ENCODE measurements at regions not wholly inside any gene's neighbourhood (a gene's known extent, or its start where the extent isn't known, plus 50 kb on each side); places are given as distances from the start of the nearest gene placed in this dataset.

- peak; percentile 22 for DNase-seq (ENCODE audit: low spot score)
- ChIA-PET POLR2A (ENCODE audit: low non-redundant PET) (no interaction called here), CTCF (no interaction called here)
- Histone ChIP-seq H3K27ac (ENCODE audit: low read depth, low read length, poor library complexity, severe bottlenecking) (no peak overlapping the region), H3K4me1 (ENCODE audit: insufficient read depth, low read length, poor library complexity, severe bottlenecking) (no peaks in the 10 kb centered on the region), H3K27me3 (replicated peaks; ENCODE audit: insufficient read depth, low read depth, low read length, poor library complexity) (no peaks in the 10 kb centered on the region), H3K36me3 (ENCODE audit: insufficient read depth, low read length, poor library complexity, severe bottlenecking) (no peaks in the 10 kb centered on the region), H3K4me3 (ENCODE audit: low read depth, low read length, poor library complexity, severe bottlenecking) (no peak overlapping the region), H3K9me3 (ENCODE audit: low read depth, low read length, poor library complexity, severe bottlenecking) (no peaks in the 10 kb centered on the region)
- intact Hi-C loops (cut with micrococcal nuclease; ENCODE audit: unreplicated experiment), result no loop called here
- no peak for TF ChIP-seq EZH2 (IDR thresholded peaks at IDR 0.05; ENCODE audit: borderline replicate concordance, low read depth, low read length, poor library complexity, severe bottlenecking)
- TF ChIP-seq, protein P1, sequence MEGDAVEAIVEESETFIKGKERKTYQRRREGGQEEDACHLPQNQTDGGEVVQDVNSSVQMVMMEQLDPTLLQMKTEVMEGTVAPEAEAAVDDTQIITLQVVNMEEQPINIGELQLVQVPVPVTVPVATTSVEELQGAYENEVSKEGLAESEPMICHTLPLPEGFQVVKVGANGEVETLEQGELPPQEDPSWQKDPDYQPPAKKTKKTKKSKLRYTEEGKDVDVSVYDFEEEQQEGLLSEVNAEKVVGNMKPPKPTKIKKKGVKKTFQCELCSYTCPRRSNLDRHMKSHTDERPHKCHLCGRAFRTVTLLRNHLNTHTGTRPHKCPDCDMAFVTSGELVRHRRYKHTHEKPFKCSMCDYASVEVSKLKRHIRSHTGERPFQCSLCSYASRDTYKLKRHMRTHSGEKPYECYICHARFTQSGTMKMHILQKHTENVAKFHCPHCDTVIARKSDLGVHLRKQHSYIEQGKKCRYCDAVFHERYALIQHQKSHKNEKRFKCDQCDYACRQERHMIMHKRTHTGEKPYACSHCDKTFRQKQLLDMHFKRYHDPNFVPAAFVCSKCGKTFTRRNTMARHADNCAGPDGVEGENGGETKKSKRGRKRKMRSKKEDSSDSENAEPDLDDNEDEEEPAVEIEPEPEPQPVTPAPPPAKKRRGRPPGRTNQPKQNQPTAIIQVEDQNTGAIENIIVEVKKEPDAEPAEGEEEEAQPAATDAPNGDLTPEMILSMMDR (conservative IDR thresholded peaks at IDR 0.05; ENCODE audit: low read depth, low read length), result no peak
- BruUV-seq (replicated peaks), result no TSS peak
Measured at GRCh38 chr11:95592471-95592870, 197.1 kb downstream of the FAM76B start.

DNA sequence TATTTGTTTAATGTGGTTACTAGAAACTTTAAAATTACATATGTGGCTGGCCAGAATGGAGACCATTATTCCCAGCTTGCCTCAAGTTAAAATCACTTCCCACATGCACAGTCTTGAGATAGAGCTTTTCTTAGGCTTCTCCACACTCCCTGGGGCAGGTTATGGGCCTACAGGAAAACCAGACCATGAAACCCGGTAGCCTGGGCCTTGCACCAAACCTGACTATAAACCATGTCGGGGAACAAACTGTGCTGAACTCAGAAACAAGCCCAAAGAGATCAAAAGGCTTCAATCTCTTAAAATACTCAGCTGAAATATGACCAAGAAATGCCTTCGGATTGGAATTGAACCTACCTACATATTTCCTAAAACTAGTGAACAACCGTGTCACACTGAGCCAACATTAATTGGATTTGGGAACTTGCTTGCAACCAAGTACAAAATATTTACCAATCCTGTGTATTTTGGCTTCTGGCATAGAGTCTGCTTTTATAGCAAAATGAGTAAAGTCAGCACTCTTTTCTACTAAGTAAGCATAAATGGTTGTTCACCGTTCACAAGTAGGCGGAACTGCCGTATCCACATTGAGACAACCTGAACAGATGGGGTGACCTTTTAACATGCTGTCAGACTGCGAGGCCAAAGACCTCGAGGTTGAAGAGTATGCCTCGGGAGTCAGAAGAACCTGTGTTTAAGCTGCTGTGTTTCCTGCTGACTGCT, 199.5 kb downstream of the FAM76B start:
- no TSS peak for BruUV-seq (replicated peaks)
- no peaks in the 10 kb centered on the region for H3K9me3 ChIP-seq (ENCODE audit: low read depth, low read length, poor library complexity, severe bottlenecking)
- ChIA-PET CTCF (no interaction called here), POLR2A (ENCODE audit: low non-redundant PET) (no interaction called here)
- no peak for DNase-seq (ENCODE audit: low spot score)
- H3K4me3 ChIP-seq (ENCODE audit: low read depth, low read length, poor library complexity, severe bottlenecking), result no peak overlapping the region
- no peaks in the 10 kb centered on the region for H3K27me3 ChIP-seq (replicated peaks; ENCODE audit: insufficient read depth, low read depth, low read length, poor library complexity)
- no peak for TF ChIP-seq EZH2 (IDR thresholded peaks at IDR 0.05; ENCODE audit: borderline replicate concordance, low read depth, low read length, poor library complexity, severe bottlenecking)
- TF ChIP-seq, protein P1 (conservative IDR thresholded peaks at IDR 0.05; ENCODE audit: low read depth, low read length), result no peak
- H3K4me1 ChIP-seq (ENCODE audit: insufficient read depth, low read length, poor library complexity, severe bottlenecking), result no peaks in the 10 kb centered on the region
- H3K36me3 ChIP-seq (ENCODE audit: insufficient read depth, low read length, poor library complexity, severe bottlenecking), result no peaks in the 10 kb centered on the region
- intact Hi-C loops (cut with micrococcal nuclease; ENCODE audit: unreplicated experiment), result no loop called here
- no peak overlapping the region for H3K27ac ChIP-seq (ENCODE audit: low read depth, low read length, poor library complexity, severe bottlenecking)

GRCh38 chr11:95588821-95589220, 200.8 kb downstream of the FAM76B start:
- BruUV-seq (replicated peaks), result no TSS peak
- POLR2A ChIA-PET (ENCODE audit: low non-redundant PET), result no interaction called here
- CTCF ChIA-PET, result no interaction called here

More at GRCh38 chr11:95588821-95589220, 200.8 kb downstream of the FAM76B start:
- intact Hi-C loops (cut with micrococcal nuclease; ENCODE audit: unreplicated experiment), result no loop called here
- no peaks in the 10 kb centered on the region for H3K27me3 ChIP-seq (replicated peaks; ENCODE audit: insufficient read depth, low read depth, low read length, poor library complexity)
- no peaks in the 10 kb centered on the region for H3K36me3 ChIP-seq (ENCODE audit: insufficient read depth, low read length, poor library complexity, severe bottlenecking)
- H3K4me1 ChIP-seq (ENCODE audit: insufficient read depth, low read length, poor library complexity, severe bottlenecking), result no peaks in the 10 kb centered on the region
- no peak for TF ChIP-seq EZH2 (IDR thresholded peaks at IDR 0.05; ENCODE audit: borderline replicate concordance, low read depth, low read length, poor library complexity, severe bottlenecking)
- TF ChIP-seq, protein P1 (conservative IDR thresholded peaks at IDR 0.05; ENCODE audit: low read depth, low read length), result no peak
- H3K27ac ChIP-seq (ENCODE audit: low read depth, low read length, poor library complexity, severe bottlenecking), result no peak overlapping the region
- H3K9me3 ChIP-seq (ENCODE audit: low read depth, low read length, poor library complexity, severe bottlenecking), result no peaks in the 10 kb centered on the region
- no peak overlapping the region for H3K4me3 ChIP-seq (ENCODE audit: low read depth, low read length, poor library complexity, severe bottlenecking)
- no peak for DNase-seq (ENCODE audit: low spot score)

All from A673 (cell line).